Choroid plexus epithelial cell (primary cell): ENCODE measurements at regions not wholly inside any gene's neighbourhood (a gene's known extent, or its start where the extent isn't known, plus 50 kb on each side); places are given as distances from the start of the nearest gene placed in this dataset.
"Not testable (repeated sequence)": the region's sequence is repeated elsewhere in the genome, so short reads cannot be mapped to it uniquely, and the experiment has no call there.

Experiments used
- DNase-seq: peaks from one replicate; pipeline ENCODE4 v3.0.0-alpha.2; 2010; ENCODE audit warnings: low read depth
- H3K4me3 ChIP-seq: 2 replicates; pipeline ENCODE4 v1.5.1; 2011; ENCODE audit warnings: low read depth, mild to moderate bottlenecking, control low read depth, low read length, moderate library complexity
- TF ChIP-seq, protein P1 (sequence below): conservative IDR thresholded peaks from 2 replicates; pipeline ENCODE4 v1.5.1; 2011; ENCODE audit warnings: low read depth, mild to moderate bottlenecking, control low read depth, inconsistent platforms, low read length, moderate library complexity

GRCh38 chr2:47697000-47697601 lies 85.8 kb upstream of the MSH6 start:
- TF ChIP-seq, protein P1, sequence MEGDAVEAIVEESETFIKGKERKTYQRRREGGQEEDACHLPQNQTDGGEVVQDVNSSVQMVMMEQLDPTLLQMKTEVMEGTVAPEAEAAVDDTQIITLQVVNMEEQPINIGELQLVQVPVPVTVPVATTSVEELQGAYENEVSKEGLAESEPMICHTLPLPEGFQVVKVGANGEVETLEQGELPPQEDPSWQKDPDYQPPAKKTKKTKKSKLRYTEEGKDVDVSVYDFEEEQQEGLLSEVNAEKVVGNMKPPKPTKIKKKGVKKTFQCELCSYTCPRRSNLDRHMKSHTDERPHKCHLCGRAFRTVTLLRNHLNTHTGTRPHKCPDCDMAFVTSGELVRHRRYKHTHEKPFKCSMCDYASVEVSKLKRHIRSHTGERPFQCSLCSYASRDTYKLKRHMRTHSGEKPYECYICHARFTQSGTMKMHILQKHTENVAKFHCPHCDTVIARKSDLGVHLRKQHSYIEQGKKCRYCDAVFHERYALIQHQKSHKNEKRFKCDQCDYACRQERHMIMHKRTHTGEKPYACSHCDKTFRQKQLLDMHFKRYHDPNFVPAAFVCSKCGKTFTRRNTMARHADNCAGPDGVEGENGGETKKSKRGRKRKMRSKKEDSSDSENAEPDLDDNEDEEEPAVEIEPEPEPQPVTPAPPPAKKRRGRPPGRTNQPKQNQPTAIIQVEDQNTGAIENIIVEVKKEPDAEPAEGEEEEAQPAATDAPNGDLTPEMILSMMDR, result no peak

GRCh38 chr2:47696478-47696831 lies 86.5 kb upstream of the MSH6 start:
- no peak for DNase-seq
- TF ChIP-seq, protein P1, result no peak
- H3K4me3 ChIP-seq, result no peak overlapping the region

More at GRCh38 chr2:47697000-47697601, 85.8 kb upstream of the MSH6 start:
- DNase-seq, result no peak
- H3K4me3 ChIP-seq, result no peak overlapping the region

- no peak overlapping the region for H3K4me3 ChIP-seq
- DNase-seq, result no peak
- TF ChIP-seq, protein P1, result no peak
Observed at GRCh38 chr2:47695800-47696477, 87.0 kb upstream of the MSH6 start.

DNA sequence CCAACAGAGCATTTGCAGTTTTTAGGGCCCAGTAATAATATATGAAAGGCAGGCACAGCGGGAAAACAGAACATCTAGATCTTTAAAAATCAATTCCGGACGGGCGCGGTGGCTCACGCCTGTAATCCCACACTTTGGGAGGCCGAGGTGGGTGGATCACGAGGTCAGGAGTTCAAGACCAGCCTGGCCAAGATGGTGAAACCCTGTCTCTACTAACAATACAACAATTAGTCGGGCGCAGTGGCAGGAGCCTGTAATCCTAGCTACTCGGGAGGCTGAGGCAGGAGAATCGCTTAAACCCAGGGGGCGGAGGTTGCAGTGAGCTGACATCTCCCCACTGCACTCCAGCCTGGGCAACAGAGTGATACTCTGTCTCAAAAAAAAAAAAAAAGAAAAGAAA lies 88.5 kb upstream of the MSH6 start:
- not testable (repeated sequence) for H3K4me3 ChIP-seq, DNase-seq

GRCh38 chr2:47690706-47691325 lies 92.1 kb upstream of the MSH6 start:
- DNase-seq, H3K4me3 ChIP-seq: not testable (repeated sequence)

DNA sequence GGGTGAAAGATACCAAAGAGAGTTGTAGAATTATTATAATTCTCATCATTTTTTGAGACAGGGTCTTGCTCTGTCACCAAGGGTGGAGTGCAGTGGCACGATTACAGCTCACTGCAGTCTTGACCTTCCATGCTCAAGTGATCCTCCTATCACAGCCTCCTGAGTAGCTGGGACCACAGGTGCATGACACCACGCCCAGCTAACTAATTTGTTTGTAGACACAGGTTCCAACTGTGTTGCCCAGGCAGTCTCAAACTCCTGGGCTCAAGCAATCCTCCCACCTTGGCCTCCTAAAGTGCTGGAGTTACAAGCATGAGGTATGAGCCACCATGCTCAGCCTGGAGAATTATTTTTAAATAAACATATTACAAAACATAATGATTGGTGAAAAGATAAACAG lies 92.8 kb upstream of the MSH6 start:
- TF ChIP-seq, protein P1, result no peak
- no peak for DNase-seq
- no peak overlapping the region for H3K4me3 ChIP-seq

- H3K4me3 ChIP-seq, DNase-seq: not testable (repeated sequence)
Observed at GRCh38 chr2:47689118-47689517, 93.8 kb upstream of the MSH6 start.

- TF ChIP-seq, protein P1, result no peak
- no peak overlapping the region for H3K4me3 ChIP-seq
- DNase-seq, result peak; percentile 20
Observed at GRCh38 chr2:47688561-47688960, 94.4 kb upstream of the MSH6 start.
